ENCODE measurements at regions not wholly inside any gene's neighbourhood (a gene's known extent, or its start where the extent isn't known, plus 50 kb on each side); places are given as distances from the start of the nearest gene placed in this dataset.

DNA sequence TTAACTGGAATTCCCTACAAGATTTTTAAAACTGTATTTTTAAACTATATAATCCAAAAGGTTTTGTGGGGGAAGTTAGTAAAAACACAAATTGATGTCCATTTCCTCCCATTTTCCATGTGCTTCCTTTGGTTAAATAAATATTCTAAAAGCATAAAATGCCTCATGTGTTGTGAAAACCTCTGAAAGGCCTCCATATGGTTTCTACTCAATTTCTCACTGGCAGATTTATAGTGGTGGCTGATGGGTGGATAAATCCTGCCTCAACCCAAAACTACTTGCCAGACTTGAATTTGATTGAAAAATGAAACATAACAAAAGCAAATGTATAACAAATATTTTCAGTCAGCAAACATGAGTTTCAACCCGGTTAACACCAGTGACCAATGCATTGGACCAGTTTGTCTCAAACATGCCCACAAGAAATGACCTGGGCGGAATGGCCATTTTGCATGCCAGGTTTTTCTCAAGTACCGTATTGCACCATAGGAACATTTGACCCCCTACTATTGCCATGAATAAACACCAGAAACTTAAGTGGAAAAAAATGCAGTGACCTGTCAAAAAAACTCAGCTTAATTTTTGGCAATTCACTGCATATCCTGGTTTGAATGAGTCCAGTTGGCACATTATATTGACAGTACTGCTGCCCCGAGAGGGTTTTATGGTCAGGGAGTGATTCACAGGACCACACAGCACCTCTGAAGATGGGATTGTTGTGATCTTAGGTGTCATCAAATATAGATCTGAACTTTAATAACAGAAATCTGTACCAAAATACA, 454.6 kb upstream of the ANKRD30A start:
- ATAC-seq: no peak
- no peak for DNase-seq
- intact Hi-C loops (cut with DNase I, micrococcal nuclease): no loop called here

DNA sequence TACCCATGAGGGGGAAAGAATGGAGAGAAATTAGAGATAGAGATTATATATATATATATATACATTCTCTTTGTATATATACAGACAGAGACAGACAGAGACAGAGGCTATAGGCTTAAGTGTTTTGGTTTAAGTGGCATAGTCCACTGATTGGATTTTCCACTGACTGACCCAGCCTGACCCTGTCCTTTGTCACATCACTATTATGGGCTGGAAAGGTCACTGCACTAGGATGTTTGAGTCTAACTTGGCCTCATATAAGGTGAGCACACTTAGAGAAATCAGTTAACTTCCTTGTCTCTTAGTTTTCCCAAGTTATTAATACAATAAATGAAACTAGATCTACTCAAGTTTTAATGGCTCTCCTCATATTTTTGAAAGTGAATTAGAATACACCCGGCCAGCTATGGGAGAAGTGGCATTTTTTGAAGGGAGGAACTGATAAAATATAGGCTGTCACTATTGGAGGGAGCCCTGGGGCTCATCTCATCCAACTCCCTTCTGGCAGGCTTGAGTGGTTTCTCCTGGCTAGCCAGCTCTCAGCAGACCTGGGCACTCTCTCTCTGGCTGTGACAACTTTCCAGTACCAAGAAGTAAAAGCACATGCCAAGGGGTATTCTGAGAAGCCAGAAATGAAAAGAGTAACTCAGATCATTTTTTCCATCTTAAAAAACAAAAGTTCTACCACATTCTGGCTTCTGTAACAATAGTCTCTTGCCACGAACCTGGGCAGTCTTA, 455.6 kb upstream of the ANKRD30A start:
- intact Hi-C loops (cut with DNase I, micrococcal nuclease): no loop called here
- ATAC-seq: no peak
- no peak for DNase-seq

DNA sequence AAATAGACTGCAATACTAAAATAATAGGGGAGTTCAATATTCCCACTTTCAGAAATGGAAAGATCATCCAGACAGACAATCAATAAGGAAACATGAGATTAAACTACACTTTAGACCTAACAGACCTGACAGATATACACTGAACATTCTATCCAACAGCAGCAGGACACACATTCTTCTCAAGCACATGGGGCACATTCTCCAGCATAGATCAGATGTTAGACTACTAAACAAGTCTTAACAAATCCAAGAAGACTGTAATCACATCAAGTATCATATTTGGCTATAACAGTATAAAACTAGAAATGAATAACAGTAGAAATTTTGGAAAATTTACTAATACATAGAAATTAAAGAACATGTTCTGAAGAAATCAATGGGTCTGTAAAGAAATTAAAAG, 458.9 kb upstream of the ANKRD30A start:
- DNase-seq (no peak), ATAC-seq (no peak)
- intact Hi-C loops (cut with DNase I, micrococcal nuclease): no loop called here

DNA sequence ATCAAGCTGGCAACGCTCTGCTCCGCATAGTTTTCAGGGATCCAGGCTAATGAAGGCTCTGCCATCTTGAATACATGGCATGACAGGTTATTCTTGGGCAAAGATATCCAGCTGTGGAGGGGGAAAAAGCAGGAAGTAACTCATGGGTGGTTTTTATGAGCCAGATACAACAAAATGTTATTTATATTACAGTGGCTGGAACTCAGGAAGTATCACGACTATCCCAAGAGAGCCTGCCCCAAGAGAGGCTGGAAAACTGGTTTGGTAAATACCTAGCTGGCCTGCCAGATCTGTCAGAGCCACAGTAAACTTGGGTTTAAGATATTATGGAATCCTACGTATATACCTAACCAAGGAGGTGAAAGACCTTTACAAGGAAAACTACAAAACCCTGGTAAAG, 462.8 kb upstream of the ANKRD30A start:
- ATAC-seq (no peak), DNase-seq (no peak)
- intact Hi-C loops (cut with DNase I, micrococcal nuclease): no loop called here

DNA sequence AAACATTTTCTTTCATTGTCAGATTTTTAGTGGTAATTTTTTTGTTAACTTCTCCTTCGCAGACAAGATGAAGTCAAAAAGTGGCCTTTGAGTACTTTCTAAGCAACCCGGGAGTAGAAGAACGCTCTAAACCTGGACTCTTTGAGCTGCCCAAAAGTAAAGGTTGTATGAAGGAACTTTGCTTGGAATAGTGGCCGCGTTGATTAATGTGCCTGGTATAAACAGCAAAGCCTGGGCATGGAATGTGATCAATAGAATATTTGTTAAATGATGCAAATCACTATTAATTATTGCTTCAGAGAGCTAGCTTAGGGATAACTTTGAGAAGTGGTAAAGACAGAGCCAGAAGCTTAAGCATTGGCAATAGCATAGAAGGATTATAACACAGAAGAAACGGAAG, 475.1 kb upstream of the ANKRD30A start:
- no peak for ATAC-seq
- intact Hi-C loops (cut with DNase I, micrococcal nuclease): no loop called here

DNA sequence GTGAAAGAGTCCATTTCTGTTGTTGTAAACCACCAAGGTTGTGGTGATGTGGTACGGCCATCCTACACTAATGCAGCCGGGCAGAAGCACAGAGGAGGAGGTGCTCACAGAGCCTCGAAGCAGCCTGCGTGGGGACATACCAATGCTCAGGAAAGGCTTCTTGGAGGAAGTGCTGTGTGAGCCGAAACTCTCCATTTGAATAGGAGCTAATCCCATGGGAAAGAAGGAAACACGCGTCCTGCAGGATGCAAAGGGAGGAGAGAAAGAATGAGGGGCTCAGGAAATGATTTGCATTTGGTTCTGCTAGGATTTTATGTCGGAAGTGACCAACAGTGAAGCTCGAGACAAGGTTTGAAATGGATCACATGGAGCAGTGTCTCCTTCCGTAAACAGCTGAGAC, 477.9 kb upstream of the ANKRD30A start:
- intact Hi-C loops (cut with DNase I, micrococcal nuclease): no loop called here
- DNase-seq (no peak), ATAC-seq (no peak)

More for the DNA sequence above, 475.1 kb upstream of the ANKRD30A start:
- no peak for DNase-seq

DNA sequence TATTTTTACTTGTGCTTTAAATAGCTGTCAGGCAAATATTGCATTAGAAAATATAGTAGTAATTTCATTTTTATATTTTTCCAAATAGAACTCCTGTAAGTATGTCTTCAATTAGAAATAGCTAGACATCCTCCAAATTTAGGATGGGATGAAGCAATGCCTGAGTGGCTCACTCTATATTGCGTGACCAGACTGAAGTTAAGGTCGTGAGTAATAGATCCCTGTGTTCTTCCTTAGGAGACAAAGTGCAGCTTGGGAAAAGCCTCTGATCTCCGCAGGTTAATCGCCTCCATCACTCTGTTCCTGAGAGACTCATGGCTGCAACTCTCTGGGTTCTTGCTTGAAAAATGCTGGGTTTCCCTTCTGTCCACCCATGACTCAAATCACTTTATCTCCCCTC, 484.8 kb upstream of the ANKRD30A start:
- ATAC-seq (no peak), DNase-seq (no peak)
- intact Hi-C loops (cut with DNase I, micrococcal nuclease): no loop called here

DNA sequence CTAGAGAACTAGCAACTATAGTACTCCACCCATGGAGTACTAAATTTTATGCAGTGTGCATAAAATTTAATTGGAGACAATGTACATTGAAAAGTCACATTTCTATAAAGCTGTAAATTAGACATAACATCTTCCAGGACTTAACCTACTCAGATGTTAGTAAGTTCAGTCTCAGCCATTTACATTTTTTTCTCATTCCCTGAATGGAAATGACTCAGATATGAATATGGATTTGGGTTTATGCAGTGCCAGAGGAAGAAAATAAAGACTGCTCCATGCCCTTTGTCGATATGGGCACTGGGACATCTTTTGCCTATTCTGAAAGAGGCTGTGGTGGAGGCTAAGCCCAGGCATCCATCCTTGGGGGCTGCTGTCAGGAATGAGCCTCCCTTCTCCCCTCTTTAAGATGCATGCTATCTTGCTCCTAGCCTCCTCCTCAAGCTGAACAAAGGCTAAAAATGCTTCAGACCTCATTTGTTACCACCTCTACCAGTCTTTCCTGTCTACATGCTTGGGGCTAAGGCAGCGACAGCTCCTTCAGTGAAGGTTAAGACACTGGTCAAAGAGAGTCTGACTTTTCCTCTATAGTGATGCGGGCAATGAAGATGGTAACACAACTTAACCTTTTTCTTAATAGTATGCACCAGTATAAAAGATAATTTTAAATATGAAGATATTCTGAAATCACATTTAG, 486.8 kb upstream of the ANKRD30A start:
- DNase-seq: no peak
- ATAC-seq: no peak
- intact Hi-C loops (cut with DNase I, micrococcal nuclease): no loop called here

DNA sequence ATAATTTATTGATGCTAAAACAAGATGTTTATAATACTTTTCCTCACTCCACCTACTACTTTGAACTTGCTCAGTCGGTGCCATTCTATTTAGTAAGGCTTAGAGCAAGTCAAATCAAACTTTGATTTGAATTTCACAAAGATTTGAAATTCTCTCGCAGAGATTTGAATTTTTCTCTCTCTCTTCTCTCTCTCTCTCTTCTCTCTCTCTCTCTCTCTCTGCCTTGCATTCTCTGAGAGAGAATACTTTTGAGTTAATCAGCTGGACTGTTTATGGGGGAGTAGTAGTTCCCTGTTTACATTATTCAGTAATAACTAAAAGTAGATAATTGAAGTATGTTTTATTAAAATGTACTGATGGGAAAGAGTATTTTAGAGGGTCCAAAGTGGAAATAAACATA, 488.5 kb upstream of the ANKRD30A start:
- ATAC-seq (no peak), DNase-seq (no peak)
- intact Hi-C loops (cut with DNase I, micrococcal nuclease): no loop called here

DNA sequence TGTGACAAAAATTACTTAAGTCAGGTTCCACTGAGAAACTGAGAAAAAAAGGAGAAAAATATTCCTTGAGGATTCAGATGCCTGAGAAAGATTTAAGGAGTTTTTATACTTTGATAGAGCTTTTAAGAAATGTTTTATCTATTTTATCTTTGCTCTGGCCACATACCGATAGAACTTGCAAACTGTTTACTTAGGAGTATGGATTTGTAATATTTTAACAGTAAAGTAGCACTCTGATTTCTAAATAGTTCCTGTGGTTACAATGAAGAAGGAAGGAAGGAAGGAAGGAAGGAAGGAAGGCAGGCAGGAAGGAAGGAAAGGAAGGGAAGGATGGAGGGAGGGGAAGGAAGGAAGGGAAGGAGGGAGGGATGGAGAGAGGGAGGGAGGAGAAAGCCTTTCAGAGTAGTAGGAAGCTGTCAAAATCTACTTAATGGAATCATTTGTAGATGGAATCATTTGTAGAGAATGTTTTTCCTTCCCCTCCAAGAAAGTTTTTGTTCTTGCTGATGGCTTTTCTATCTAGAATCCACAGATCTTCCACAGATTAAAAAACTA, 489.0 kb upstream of the ANKRD30A start:
- ATAC-seq: no peak
- intact Hi-C loops (cut with DNase I, micrococcal nuclease): no loop called here

DNA sequence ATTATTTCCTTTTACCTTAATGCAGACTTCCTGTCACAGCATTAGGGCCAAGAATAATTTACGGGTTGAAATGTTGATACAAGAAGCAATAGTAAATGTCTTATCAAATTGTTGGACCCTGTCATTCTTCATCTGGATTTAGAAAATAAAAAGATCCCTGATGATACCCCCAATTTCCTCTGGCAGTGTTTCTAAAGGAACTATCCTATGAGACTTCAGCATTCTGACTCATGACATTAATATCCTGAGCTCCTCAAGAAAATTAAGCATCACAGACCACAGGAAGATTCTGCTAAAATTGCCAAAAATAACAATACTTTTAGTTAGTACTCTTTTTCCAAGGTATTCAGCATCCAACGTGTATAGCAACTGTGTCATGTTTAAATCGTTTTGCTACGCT, 490.5 kb upstream of the ANKRD30A start:
- intact Hi-C loops (cut with DNase I, micrococcal nuclease): no loop called here
- DNase-seq (no peak), ATAC-seq (no peak)

More for the DNA sequence above, 489.0 kb upstream of the ANKRD30A start:
- DNase-seq: no peak

DNA sequence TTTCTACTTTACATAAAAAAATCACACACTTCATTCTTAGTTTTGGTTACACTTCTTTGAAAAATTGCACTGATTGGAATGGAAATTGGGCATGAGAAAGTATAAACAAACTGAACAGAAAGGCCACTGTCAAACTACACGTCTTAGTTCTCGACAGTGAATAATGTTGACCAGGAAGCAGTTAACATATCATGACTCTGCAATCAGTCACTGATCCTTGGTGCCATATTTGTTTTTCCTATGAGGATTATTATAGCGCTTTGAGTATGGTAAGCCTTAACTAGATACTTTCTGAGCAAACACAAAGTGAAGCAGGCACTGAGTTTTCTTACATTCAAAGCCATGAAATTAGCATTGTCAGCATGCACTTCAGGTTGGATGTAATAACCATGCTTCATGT, 495.1 kb upstream of the ANKRD30A start:
- intact Hi-C loops (cut with DNase I, micrococcal nuclease): no loop called here
- no peak for ATAC-seq

DNA sequence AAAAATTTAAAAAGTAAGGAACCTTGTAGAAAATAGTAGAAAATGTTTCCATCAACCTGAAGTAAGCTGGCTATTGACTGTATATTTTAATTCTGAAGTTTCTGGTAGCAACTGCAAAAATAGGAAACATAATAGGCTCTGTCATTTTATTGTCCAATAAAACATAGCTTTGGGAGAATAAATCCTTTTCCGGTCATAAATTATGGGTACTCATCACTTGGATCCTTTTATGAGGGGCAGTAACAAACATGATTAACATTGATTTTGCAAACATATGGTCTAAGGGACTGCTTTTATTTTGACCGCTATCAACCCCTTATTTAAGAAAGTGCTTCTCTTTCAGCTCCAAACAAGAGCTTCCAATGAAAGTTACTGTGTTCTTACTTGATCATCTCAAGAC, 495.9 kb upstream of the ANKRD30A start:
- ATAC-seq (no peak), DNase-seq (no peak)
- intact Hi-C loops (cut with DNase I, micrococcal nuclease): no loop called here

More for the DNA sequence above, 495.1 kb upstream of the ANKRD30A start:
- DNase-seq: no peak

DNA sequence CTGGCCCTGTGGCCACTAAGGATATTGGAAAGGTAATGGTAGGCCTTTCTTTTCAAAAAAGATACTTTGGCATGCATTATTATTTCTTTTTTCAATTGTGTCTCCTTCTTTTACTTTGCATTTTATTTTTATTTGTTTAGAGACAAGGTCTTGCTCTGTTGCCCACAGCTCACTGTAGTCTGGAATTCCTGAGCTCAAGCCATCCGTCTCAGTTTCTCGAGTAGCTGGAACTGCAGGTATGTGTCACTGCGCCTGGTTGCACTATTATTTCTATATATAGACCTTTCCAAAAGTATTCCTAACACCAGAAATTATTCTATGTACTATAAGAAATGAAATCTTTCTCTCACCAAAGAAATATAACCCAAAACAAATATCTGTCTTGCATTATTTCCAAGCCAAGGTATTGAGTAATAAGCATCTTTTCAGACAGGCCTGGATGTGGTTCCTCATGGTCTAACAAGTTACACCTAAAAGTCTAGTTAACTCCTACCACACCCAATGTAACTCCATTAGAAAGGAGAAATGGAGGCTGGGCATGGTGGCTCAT, 500.8 kb upstream of the ANKRD30A start:
- intact Hi-C loops (cut with DNase I, micrococcal nuclease): no loop called here
- no peak for ATAC-seq
- DNase-seq: no peak

DNA sequence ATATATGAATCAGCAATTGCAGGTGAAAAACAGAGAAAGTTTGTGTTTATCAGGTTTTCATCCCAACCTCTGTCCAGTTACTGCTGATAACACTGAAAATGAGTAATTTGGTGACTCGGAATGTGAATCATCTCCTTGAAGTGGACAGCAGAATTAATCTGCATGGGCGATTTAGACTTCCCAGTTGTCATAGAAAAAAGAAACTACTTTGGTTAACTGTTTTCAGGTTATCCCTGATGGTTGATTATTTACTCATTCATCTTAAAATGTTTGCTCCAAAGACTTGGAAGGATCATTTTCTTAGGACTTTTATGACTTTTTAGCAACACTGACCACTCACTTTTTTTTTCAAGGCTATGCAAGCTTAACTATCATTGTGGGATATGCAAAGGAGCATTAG, 504.1 kb upstream of the ANKRD30A start:
- ATAC-seq: no peak
- intact Hi-C loops (cut with DNase I, micrococcal nuclease): no loop called here

DNA sequence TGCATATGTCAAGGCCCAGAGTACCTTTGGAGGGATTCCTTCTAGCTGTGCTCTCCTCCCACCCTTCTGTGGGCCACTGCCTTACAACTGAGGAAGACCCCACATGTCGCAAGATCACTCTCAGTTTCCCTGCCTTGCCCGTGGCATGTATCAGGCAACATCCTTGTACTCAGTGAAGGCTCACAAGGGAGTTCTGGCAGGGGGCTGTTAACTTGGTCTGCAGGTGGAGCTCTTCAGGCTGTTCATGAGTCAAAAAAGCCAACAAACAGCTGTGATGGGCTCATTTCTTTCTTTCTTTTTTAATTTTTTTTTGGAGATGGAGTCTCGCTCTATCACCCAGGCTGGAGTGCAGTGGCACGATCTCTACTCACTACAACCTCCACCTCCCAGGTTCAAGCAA, 513.0 kb upstream of the ANKRD30A start:
- no peak for ATAC-seq
- intact Hi-C loops (cut with DNase I, micrococcal nuclease): no loop called here
- no peak for DNase-seq

More for the DNA sequence above, 504.1 kb upstream of the ANKRD30A start:
- DNase-seq: no peak

DNA sequence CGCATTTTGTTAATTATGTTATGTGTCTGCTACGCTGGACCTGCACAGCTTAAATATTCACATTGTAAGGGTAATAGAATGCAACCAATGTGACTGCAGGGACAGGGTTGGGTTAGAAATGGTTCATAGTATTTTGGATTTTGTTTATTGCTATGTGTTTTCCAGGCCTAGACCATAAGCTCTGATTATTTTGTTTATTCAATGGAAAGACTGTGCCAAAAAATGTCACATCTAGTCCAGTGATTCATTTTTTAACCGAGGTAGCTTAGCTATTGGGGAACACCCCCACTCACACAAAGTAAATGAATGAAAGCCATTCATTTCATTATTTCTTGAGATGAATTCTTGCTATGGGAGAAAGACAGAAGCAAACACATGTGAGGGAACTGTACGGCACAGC, 516.5 kb upstream of the ANKRD30A start:
- intact Hi-C loops (cut with DNase I, micrococcal nuclease): no loop called here
- no peak for ATAC-seq
- DNase-seq: no peak

DNA sequence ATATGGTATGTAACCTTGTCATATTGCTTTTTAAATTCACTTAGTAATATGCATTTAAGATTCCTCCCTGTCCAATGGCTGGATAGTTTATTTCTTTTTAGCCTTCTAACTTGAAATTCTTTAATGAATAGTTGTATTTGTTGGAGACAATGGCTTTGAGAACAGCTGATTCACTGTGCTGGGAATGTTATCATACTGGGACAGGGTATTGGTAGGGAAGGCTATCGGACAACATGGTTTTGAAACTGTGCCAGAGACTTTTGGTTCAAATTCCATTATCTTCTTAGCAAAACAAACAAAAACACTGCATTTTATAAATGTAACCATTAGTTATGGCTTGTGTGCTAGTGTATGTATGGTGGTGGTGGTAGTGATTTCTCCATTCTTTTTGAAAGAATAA, 517.1 kb upstream of the ANKRD30A start:
- ATAC-seq (no peak), DNase-seq (no peak)
- intact Hi-C loops (cut with DNase I, micrococcal nuclease): no loop called here

DNA sequence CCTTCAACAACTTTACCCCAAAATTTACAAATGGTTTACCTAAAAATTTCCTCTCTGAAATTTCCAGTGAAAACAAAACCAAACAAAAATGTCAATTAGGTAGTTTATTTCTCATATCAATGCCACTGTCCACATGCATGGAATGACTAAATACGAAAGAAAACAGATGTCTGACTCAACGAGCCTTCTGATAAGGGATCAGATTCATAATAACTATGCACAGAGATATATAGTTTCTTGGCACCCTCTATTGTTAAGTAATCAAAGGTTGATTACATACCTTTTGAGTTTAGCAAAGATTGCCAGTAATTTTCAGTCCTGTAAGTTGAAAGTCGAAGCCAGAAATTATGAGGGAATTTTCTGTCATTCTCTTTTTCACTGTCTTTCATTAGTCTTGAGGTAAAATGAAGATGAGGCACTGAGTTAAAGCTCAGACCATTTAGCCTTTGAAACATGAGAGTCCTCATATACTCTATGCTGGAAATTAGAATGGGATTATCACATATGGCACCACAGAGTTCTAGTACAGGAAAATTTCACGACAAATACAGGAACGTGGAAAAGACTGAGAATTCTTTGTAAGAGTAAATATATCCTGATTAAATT, 519.1 kb upstream of the ANKRD30A start:
- ATAC-seq (no peak), DNase-seq (no peak)
- intact Hi-C loops (cut with DNase I, micrococcal nuclease): no loop called here
